ENCODE measurements at regions not wholly inside any gene's neighbourhood (a gene's known extent, or its start where the extent isn't known, plus 50 kb on each side); places are given as distances from the start of the nearest gene placed in this dataset.

GRCh38 chr20:24737212-24737850, 211.7 kb upstream of the CST7 start:
- TF ChIP-seq POLR2AphosphoS5 (IDR thresholded peaks at IDR 0.05; ENCODE audit: borderline replicate concordance, low read depth, low read length), result no peak
- no peak for TF ChIP-seq EZH2 (IDR thresholded peaks at IDR 0.05)
- TF ChIP-seq FOXP2 (optimal IDR thresholded peaks at IDR 0.05; ENCODE audit: control extremely low read depth, extremely low read length, insufficient read depth), result no peak

All from SK-N-MC (cell line).